ENCODE measurements at regions not wholly inside any gene's neighbourhood (a gene's known extent, or its start where the extent isn't known, plus 50 kb on each side); places are given as distances from the start of the nearest gene placed in this dataset.

DNA sequence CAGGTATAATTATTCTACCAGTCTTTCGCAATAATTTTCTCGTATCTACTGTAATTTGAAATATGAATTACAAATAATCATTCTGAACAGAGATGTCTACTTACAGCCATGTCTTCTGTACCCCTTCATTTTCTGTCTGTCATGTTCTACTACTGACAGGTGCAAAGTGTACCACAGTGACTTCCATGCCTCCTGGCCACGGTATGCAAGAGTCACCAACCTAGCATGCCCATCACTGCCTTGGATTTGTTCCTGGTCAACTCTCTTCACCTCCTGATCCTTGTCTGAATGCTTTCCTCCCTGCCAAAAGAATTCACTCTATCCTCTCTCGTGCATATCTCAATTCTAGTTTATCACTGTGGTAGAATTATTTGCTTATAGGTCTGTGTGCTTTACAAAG, 755.4 kb downstream of the KCNJ2 start:
- H3K4me1 ChIP-seq, result no peaks in the 10 kb centered on the region
- H3K27me3 ChIP-seq (ENCODE audit: low read depth), result no peaks in the 10 kb centered on the region
- no peak for ATAC-seq
- H3K36me3 ChIP-seq, result no peaks in the 10 kb centered on the region
- H3K4me3 ChIP-seq, result no peak overlapping the region
- no peak overlapping the region for H3K27ac ChIP-seq
- no peak for DNase-seq
- intact Hi-C loops (cut with DNase I), result no loop called here
- no peaks in the 10 kb centered on the region for H3K9me3 ChIP-seq
- TF ChIP-seq, protein P1, sequence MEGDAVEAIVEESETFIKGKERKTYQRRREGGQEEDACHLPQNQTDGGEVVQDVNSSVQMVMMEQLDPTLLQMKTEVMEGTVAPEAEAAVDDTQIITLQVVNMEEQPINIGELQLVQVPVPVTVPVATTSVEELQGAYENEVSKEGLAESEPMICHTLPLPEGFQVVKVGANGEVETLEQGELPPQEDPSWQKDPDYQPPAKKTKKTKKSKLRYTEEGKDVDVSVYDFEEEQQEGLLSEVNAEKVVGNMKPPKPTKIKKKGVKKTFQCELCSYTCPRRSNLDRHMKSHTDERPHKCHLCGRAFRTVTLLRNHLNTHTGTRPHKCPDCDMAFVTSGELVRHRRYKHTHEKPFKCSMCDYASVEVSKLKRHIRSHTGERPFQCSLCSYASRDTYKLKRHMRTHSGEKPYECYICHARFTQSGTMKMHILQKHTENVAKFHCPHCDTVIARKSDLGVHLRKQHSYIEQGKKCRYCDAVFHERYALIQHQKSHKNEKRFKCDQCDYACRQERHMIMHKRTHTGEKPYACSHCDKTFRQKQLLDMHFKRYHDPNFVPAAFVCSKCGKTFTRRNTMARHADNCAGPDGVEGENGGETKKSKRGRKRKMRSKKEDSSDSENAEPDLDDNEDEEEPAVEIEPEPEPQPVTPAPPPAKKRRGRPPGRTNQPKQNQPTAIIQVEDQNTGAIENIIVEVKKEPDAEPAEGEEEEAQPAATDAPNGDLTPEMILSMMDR (IDR thresholded peaks at IDR 0.05), result no peak

DNA sequence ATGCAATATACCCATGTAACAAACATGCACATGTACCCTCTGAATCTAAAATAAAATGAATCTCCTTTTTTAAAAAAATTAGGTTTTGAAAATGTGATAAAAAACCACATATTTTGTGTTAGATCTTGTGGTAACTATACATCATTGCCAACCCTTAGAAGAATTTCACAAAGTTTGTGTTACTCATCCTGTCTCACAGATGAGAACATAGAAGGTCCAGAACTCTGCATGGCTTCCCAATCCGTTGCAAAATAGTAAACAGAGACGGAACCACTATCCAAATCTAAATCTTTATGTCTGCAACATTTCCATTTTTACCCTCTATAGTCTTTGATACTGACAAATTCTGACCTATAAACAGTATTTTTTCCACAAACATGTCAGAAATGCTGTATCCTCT, 759.9 kb downstream of the KCNJ2 start:
- no peak overlapping the region for H3K27ac ChIP-seq
- H3K4me1 ChIP-seq, result no peaks in the 10 kb centered on the region
- no peaks in the 10 kb centered on the region for H3K9me3 ChIP-seq
- DNase-seq, result no peak
- intact Hi-C loops (cut with DNase I), result no loop called here
- no peaks in the 10 kb centered on the region for H3K36me3 ChIP-seq
- H3K4me3 ChIP-seq, result no peak overlapping the region
- H3K27me3 ChIP-seq (ENCODE audit: low read depth), result no peaks in the 10 kb centered on the region
- ATAC-seq, result no peak
- TF ChIP-seq, protein P1 (IDR thresholded peaks at IDR 0.05), result no peak

DNA sequence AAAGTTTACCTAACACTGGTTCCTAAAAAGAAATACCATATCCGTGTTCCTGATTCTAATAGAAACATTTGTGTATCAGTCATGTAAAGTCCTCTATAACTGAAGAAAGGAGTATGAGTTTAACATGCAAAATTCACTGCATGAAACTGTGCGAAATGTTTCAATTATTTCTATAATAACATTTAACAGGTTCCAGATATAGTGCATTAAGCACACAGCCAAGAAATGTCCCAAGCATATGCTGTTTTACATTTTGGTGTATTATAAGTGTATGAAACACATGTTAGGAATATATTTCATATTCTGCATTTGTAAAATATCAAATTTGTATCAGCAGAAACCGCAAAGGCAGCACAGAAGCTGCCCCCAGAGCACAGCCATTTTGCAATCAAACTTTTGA, 764.9 kb downstream of the KCNJ2 start:
- DNase-seq (no peak), ATAC-seq (no peak)
- no peaks in the 10 kb centered on the region for H3K36me3 ChIP-seq
- TF ChIP-seq, protein P1 (IDR thresholded peaks at IDR 0.05), result no peak
- no peak overlapping the region for H3K4me3 ChIP-seq
- H3K9me3 ChIP-seq, result no peaks in the 10 kb centered on the region
- no peaks in the 10 kb centered on the region for H3K27me3 ChIP-seq (ENCODE audit: low read depth)
- intact Hi-C loops (cut with DNase I), result no loop called here
- H3K27ac ChIP-seq, result no peak overlapping the region
- H3K4me1 ChIP-seq, result no peaks in the 10 kb centered on the region

DNA sequence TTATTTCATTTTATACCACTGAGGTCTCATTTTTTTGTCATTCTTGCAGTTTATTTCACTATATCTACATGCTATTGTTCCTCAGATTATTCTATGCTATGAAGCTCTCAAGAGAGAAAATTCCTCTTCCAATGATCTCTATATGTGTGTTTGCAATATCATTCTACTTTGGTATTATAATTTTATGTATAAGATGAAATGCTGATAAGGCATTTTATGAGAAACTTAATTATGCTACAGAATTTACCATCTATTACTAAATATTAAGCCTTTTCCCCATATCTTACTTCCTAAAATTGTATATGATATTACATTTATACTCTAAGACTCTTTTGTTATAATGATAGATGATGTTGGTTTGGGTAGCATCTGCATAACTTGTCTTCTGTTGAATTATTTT, 765.5 kb downstream of the KCNJ2 start:
- no peak for ATAC-seq
- Histone ChIP-seq H3K9me3 (no peaks in the 10 kb centered on the region), H3K27me3 (ENCODE audit: low read depth) (no peaks in the 10 kb centered on the region), H3K36me3 (no peaks in the 10 kb centered on the region), H3K4me3 (no peak overlapping the region), H3K27ac (no peak overlapping the region), H3K4me1 (no peaks in the 10 kb centered on the region)
- intact Hi-C loops (cut with DNase I), result no loop called here
- DNase-seq, result no peak
- TF ChIP-seq, protein P1 (IDR thresholded peaks at IDR 0.05), result no peak

DNA sequence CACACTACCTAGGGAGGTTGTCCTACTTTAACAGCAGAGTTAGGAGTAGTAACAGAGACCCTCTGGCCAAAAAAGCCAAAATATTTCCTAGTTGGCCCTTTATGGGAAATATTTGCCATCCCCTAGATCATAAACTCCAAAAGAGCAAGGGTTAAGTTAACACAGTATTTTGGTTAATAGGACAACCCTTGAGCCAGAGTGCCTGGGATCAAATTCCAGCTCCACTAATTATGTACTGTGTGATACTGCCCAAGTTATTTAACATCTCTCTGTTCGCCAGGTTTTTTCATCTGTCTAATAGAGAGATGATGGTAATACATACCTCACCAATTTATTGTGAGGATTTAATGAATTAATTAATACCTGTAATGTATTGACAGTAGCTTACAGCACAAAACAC, 767.4 kb downstream of the KCNJ2 start:
- H3K4me3 ChIP-seq, result no peak overlapping the region

More for the DNA sequence above, 767.4 kb downstream of the KCNJ2 start:
- no peaks in the 10 kb centered on the region for H3K9me3 ChIP-seq
- H3K27ac ChIP-seq, result no peak overlapping the region
- H3K27me3 ChIP-seq (ENCODE audit: low read depth), result no peaks in the 10 kb centered on the region
- DNase-seq, result no peak
- no peak for ATAC-seq
- intact Hi-C loops (cut with DNase I), result no loop called here
- TF ChIP-seq, protein P1 (IDR thresholded peaks at IDR 0.05), result no peak
- H3K4me1 ChIP-seq, result no peaks in the 10 kb centered on the region
- H3K36me3 ChIP-seq, result no peaks in the 10 kb centered on the region

Data from lower lobe of right lung (tissue), 2 donors.